Smooth muscle cell (in vitro differentiated cells): ENCODE measurements at regions not wholly inside any gene's neighbourhood (a gene's known extent, or its start where the extent isn't known, plus 50 kb on each side); places are given as distances from the start of the nearest gene placed in this dataset.

ENCODE experiments used
- DNase-seq: peaks from one replicate; lab custom pipeline; 2025; ENCODE audit not compliant: unreplicated experiment; lab: John Stamatoyannopoulos, UW
- H2AFZ ChIP-seq: fragments of 200-600 bp; sonication (generic); 2 replicates; pipeline ENCODE4 v1.6.0; 2016; ENCODE audit warnings: antibody characterized with exemption, low read depth, mild to moderate bottlenecking
- H3F3A ChIP-seq: fragments of 200-600 bp; sonication (generic); 2 replicates; pipeline ENCODE4 v1.6.0; 2017; ENCODE audit warnings: antibody characterized with exemption, low read depth
- H3K27ac ChIP-seq: fragments of 200-600 bp; sonication (generic); 2 replicates; pipeline ENCODE4 v1.5.1; 2016; ENCODE audit warnings: low read depth, mild to moderate bottlenecking
- H3K27me3 ChIP-seq: fragments of 200-600 bp; sonication (generic); 2 replicates; pipeline ENCODE4 v1.6.1; 2016; ENCODE audit warnings: low read depth, mild to moderate bottlenecking
- H3K36me3 ChIP-seq: fragments of 200-600 bp; sonication (generic); 2 replicates; pipeline ENCODE4 v1.5.1; 2016; ENCODE audit warnings: low read depth
- H3K4me1 ChIP-seq: fragments of 200-600 bp; sonication (generic); 2 replicates; pipeline ENCODE4 v1.5.1; 2016; ENCODE audit warnings: low read depth
- H3K4me2 ChIP-seq: fragments of 200-600 bp; sonication (generic); 2 replicates; pipeline ENCODE4 v1.6.0; 2016; ENCODE audit warnings: mild to moderate bottlenecking
- H3K4me3 ChIP-seq: fragments of 200-600 bp; sonication (generic); 2 replicates; pipeline ENCODE4 v1.5.1; 2016; ENCODE audit warnings: mild to moderate bottlenecking
- H3K79me2 ChIP-seq: fragments of 200-600 bp; sonication (generic); 2 replicates; pipeline ENCODE4 v1.6.0; 2016; ENCODE audit warnings: low read depth, mild to moderate bottlenecking
- H3K9ac ChIP-seq: fragments of 200-600 bp; sonication (generic); 2 replicates; pipeline ENCODE4 v1.6.0; 2016; ENCODE audit warnings: low read depth
- H3K9me3 ChIP-seq: fragments of 200-600 bp; sonication (generic); replicated peaks from 2 replicates; pipeline ENCODE4 v1.5.1; 2016; ENCODE audit warnings: low read depth
- H4K20me1 ChIP-seq: fragments of 200-600 bp; sonication (generic); 2 replicates; pipeline ENCODE4 v1.6.0; 2016; ENCODE audit warnings: low read depth
- WGBS: methylation state at CpG from one replicate; pipeline ENCODE4 v1.1.7; 2016; ENCODE audit warnings: low lambda C conversion rate; 5-methylcytosine and 5-hydroxymethylcytosine counted together
- TF ChIP-seq, protein P1 (sequence below): fragments of 200-600 bp; sonication (generic); IDR thresholded peaks from 2 replicates; pipeline ENCODE4 v1.5.1; 2017; ENCODE audit warnings: borderline replicate concordance, mild to moderate bottlenecking, antibody characterized with exemption; ENCODE audit not compliant: insufficient read depth, poor library complexity, severe bottlenecking

DNA sequence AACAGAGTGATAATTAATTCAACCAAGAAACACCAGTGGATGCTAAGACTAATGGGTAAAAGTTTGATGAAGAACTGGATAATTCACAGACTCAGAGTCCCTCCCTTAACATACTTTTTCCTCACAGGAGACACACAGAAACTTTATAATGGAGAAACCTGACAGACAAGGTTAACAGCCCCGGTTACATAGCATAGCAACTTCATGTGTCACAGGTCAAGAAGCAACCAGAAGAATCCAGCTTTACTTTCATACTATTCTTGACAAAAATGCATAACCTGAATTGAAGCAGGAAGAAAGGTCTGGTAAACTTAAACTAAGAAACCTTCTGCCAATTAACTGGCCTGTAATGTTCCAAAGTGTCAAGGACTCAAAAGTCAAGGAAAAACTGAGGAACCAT is 375.9 kb downstream of the RNF144B start:
- Histone ChIP-seq H3K36me3 (no peaks in the 10 kb centered on the region), H2AFZ (no peak overlapping the region), H3K79me2 (no peaks in the 10 kb centered on the region), H4K20me1 (no peaks in the 10 kb centered on the region), H3K9ac (no peak overlapping the region), H3K4me3 (no peak overlapping the region), H3K4me2 (no peak overlapping the region), H3K9me3 (no peaks in the 10 kb centered on the region), H3K27ac (peak overlapping the region; percentile 66), H3K27me3 (no peaks in the 10 kb centered on the region), H3K4me1 (no peaks in the 10 kb centered on the region), H3F3A (no peaks in the 10 kb centered on the region)
- DNase-seq = no peak
- WGBS = 71% methylated on average over 1 of the region's 1 CpG
- TF ChIP-seq, protein P1, sequence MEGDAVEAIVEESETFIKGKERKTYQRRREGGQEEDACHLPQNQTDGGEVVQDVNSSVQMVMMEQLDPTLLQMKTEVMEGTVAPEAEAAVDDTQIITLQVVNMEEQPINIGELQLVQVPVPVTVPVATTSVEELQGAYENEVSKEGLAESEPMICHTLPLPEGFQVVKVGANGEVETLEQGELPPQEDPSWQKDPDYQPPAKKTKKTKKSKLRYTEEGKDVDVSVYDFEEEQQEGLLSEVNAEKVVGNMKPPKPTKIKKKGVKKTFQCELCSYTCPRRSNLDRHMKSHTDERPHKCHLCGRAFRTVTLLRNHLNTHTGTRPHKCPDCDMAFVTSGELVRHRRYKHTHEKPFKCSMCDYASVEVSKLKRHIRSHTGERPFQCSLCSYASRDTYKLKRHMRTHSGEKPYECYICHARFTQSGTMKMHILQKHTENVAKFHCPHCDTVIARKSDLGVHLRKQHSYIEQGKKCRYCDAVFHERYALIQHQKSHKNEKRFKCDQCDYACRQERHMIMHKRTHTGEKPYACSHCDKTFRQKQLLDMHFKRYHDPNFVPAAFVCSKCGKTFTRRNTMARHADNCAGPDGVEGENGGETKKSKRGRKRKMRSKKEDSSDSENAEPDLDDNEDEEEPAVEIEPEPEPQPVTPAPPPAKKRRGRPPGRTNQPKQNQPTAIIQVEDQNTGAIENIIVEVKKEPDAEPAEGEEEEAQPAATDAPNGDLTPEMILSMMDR = no peak

DNA sequence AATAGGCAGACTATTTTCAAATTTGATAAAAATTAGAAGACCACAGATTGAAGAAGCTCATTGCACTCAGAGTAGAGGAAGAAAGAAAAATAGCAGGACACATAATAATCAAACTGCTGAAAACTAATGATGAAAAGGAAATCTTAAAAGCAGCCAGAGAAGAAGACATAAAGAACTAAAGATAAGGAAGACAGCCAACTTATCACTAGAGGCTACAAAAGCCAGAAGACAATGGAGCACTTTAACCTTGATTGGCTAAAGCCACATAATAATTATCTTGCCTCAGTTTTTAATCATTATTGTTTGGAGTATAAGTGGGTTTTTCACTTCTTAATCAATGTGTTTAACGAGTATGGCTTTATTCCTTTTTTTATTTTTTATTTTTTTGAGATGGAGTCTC is 397.6 kb downstream of the RNF144B start:
- 74% methylated on average over 1 of the region's 1 CpG for WGBS
- TF ChIP-seq, protein P1 = no peak
- no peak overlapping the region for H2AFZ ChIP-seq
- no peak overlapping the region for H3K9ac ChIP-seq
- no peaks in the 10 kb centered on the region for H3K9me3 ChIP-seq
- no peaks in the 10 kb centered on the region for H3K4me1 ChIP-seq
- no peak overlapping the region for H3K4me2 ChIP-seq
- H3K4me3 ChIP-seq = no peak overlapping the region
- DNase-seq = no peak
- no peaks in the 10 kb centered on the region for H3K79me2 ChIP-seq
- no peaks in the 10 kb centered on the region for H3K36me3 ChIP-seq
- no peaks in the 10 kb centered on the region for H3K27me3 ChIP-seq
- H3K27ac ChIP-seq = no peak overlapping the region
- H4K20me1 ChIP-seq = no peaks in the 10 kb centered on the region
- no peaks in the 10 kb centered on the region for H3F3A ChIP-seq

DNA sequence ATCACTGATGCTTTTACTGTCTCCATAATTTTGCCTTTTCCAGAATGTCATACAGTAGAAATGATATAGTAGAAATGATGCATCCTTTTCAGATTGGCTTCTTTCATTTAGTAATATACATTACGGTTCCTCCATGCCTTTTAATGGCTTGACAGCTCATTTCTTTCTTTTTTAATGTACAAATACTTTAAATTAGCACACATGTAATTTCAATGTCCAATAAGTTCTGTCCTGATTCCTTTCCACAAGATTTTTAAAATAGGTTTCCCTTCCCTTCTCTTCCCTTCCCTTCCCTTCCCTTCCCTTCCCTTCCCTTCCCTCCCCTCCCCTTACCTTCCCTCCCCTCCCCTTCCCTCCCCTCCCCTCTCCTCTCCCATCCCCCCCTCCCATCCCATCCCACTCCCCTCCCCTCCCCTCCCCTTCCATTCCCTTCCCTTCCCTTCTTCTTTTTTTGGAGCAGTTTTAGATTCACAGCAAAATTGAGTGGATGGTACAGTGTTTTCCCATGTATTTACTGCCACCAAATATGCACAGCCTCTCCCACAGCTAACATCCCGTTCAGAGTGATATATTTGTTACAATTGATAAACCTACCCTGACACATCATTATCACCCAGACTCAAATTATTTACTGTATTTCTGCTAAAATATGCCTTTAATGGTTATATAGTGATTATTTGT is 398.8 kb downstream of the RNF144B start:
- 64% methylated on average over 2 of the region's 2 CpGs for WGBS
- no peaks in the 10 kb centered on the region for H3K79me2 ChIP-seq
- no peaks in the 10 kb centered on the region for H4K20me1 ChIP-seq
- no peak overlapping the region for H3K9ac ChIP-seq
- H3K36me3 ChIP-seq = no peaks in the 10 kb centered on the region
- no peak overlapping the region for H3K4me3 ChIP-seq
- no peak overlapping the region for H3K4me2 ChIP-seq
- no peak overlapping the region for H2AFZ ChIP-seq
- no peaks in the 10 kb centered on the region for H3K9me3 ChIP-seq
- H3K4me1 ChIP-seq = no peaks in the 10 kb centered on the region
- H3K27ac ChIP-seq = no peak overlapping the region
- DNase-seq = no peak
- H3K27me3 ChIP-seq = no peaks in the 10 kb centered on the region
- TF ChIP-seq, protein P1 = no peak
- H3F3A ChIP-seq = no peaks in the 10 kb centered on the region

DNA sequence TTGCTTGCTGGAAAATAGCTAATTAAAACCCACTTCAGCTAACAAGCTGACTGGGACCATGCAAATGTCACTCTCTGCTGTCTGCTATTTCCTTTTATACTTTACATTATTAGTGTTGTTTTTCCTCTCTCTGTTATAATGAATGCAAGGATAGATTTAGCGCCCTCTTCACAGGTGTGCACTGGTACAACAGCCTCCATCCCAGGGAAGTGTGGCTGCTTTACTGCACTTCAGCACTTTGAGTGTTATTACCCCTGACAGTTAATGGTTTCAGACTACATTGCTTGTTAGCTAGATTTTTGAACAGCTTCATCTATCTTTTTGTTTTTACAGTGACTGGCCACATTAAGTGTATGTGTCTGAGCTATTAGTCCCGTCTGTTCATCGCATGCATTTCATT is 405.7 kb downstream of the RNF144B start:
- TF ChIP-seq, protein P1 = no peak
- DNase-seq = no peak
- no peak overlapping the region for H3K27ac ChIP-seq
- H3K79me2 ChIP-seq = no peaks in the 10 kb centered on the region
- WGBS = 78% methylated on average over 3 of the region's 3 CpGs
- no peak overlapping the region for H2AFZ ChIP-seq
- no peak overlapping the region for H3K4me3 ChIP-seq
- H4K20me1 ChIP-seq = no peaks in the 10 kb centered on the region
- H3K36me3 ChIP-seq = no peaks in the 10 kb centered on the region
- no peaks in the 10 kb centered on the region for H3K9me3 ChIP-seq
- H3K4me2 ChIP-seq = no peak overlapping the region
- H3F3A ChIP-seq = no peaks in the 10 kb centered on the region
- no peaks in the 10 kb centered on the region for H3K27me3 ChIP-seq
- H3K9ac ChIP-seq = no peak overlapping the region
- no peaks in the 10 kb centered on the region for H3K4me1 ChIP-seq
